GM21717 (cell line): ENCODE measurements at regions not wholly inside any gene's neighbourhood (a gene's known extent, or its start where the extent isn't known, plus 50 kb on each side); places are given as distances from the start of the nearest gene placed in this dataset.

Source experiments
- ATAC-seq: cut with Tn5 transposase; IDR thresholded peaks from one replicate; pipeline ENCODE4 v1.9.1; 2021; ENCODE audit warnings: mild to moderate bottlenecking, moderate library complexity; ENCODE audit not compliant: unreplicated experiment

DNA sequence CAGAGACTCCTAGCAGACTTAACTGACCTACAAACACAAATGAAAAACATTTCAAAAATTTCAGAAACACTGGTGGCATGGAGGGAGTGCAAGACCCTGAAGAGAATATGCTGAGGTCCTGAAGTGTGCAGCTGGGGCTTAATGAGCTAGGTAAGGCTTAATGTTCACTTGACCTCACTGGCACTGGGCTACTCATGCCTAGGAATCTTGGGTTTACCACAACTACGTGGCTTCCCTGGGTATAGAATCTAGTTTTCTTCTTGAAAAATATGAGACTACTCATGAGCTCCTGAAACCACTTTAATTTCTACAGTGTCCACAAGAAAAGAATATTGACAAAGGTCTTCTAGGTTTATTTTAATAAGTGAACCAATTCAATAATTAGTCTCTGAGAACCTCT is 139.8 kb downstream of the HNMT start:
- ATAC-seq, result no peak

DNA sequence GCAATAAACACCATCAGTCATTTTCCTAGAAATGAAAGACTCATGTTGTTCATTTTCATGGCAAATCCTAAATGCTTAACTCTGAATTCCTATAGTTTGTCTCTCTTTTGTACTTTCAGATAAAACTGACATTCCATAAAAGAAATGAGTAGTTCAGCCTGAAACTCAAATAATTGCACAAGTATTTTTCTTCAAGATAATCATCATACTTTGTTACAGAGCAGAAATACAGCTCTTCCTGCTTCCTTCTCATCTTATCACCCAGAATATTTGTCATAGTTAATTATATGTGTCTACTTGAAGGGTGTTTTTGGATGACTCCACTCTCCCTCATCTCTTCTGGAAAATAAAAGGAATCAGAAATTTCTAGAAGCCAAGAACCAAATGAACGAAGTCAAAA is 141.1 kb downstream of the HNMT start:
- ATAC-seq, result no peak

DNA sequence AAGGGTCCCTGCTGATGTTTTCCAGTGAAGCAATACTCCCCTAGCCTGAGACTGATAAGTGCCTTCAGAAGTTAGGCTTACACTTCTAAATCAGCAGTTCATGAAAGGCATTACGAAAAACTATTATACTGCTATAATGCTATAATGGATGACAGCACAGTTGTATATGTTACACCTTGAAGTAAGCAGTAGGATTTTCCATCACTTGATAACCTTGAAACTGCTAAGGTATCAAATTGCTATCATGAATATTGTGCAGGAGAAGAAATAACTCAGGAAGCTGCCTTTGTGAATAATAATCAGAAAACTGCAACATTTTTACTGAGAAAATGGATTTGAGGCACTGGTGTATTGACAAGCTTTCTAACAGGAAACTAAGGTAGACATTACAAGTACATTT is 142.3 kb downstream of the HNMT start:
- no peak for ATAC-seq

- ATAC-seq, result no peak
Observed at GRCh38 chr2:138107288-138107687, 143.0 kb downstream of the HNMT start.

DNA sequence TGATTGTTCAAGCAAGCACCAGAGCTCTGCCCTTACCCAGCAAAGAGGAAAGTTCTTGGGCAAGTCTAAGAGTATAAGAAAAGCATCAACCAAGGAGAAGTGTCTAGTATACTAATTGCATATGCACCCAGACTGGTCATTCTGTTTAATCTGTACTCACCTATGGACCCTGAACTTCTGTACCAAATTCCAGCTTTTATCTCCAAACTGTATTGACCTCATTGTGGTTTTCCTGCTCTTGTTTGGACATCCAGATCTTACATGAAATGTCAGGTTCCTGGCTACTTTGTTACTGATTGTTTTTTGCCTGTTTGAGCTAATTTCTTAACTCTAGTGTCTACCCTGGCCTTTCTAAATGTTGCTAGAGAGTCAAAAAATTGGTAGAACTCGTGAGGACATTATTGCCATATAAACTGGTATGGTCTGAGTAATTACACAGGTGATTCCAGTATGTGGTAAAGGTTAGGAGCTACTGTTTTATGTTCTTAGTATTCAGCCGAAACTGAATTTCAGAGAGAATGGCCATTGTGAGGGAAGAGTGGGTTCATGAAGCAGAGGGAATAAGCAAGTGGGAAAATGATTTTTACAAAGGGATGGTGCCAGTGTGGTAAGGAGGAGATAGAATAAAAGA is 146.3 kb downstream of the HNMT start:
- no peak for ATAC-seq

DNA sequence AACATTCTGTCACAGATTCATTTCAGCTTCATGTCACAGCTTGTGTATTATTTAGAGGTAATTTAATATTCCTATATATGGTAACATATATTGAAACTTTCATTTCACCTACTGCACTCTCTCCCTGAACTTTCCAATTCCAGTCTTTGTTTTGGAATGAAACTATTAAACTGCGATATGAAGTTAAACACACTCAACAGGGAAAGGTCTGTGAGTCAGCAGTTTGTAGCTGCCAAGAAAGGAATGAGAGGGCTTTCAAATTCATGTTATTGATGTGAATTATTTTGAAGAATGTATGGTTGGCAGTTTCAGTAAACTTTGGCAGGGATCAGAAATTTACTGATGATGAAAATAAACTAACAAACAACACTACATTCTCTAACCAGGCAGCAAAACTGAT is 148.3 kb downstream of the HNMT start:
- ATAC-seq, result no peak

GRCh38 chr2:138113871-138114525 is 149.7 kb downstream of the HNMT start:
- ATAC-seq, result no peak

DNA sequence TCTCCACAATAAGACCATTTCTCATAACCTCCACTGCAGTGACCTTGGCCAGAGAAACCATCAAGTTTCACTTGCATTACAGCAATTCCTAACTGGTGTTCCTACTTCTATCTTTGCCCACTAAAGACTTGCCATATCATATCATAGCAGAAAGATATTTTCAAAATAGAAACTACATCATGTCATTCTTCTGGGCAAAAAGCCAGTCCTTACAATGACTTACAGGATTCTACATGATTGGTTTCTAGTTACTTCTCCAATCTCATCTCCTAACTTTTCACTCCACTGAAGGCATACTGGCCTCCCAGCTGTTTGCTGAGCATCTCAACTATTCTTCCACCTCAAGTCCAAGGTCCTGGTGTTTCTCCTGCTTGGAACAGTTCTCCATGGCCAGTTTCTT is 151.4 kb downstream of the HNMT start:
- ATAC-seq, result no peak

- ATAC-seq, result no peak
Observed at GRCh38 chr2:138116456-138116855, 152.2 kb downstream of the HNMT start.

- ATAC-seq, result no peak
Observed at GRCh38 chr2:138121666-138122661, 157.7 kb downstream of the HNMT start.

GRCh38 chr2:138122891-138123290 is 158.6 kb downstream of the HNMT start:
- ATAC-seq, result no peak

DNA sequence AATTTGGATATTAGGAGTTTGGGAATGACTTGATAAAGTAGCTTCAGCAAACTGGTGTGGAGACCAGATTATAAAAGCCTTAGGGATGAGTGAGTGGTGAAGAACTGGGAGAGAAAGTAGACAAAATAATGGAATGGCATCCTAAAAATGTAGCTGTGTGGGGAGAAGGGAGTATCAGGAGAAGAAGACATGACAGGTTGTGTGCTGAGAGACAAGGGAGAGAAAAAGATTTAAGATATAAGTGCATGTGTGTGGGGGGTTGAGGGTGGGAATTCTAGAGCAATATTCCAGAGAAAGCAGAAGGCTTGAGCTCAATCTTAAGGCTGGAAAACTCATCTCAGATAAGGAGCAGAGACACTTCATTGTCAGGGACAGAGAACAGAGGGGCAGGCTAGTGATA is 159.5 kb downstream of the HNMT start:
- ATAC-seq, result no peak

DNA sequence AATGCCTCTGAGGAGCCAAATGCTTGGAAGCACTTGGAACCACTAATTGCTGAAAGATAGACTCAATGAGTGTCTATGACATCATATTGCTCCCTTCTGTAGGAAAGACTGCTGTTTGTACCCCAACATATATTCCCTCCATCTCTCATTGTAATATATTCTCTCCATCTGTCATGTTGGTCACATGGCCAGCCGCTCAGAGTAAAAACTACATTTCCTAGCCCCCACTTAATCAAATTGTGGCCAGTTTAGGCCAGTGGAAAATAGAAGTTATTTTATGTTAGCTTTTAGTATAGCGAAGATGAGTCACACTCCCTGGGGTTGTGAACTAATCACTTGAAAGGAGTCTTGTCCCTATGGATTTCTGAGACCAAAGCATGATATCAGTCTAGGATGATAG is 160.2 kb downstream of the HNMT start:
- no peak for ATAC-seq

GRCh38 chr2:138125306-138126288 is 161.3 kb downstream of the HNMT start:
- ATAC-seq, result no peak

- ATAC-seq, result no peak
Observed at GRCh38 chr2:138132108-138132507, 167.8 kb downstream of the HNMT start.

- no peak for ATAC-seq
Observed at GRCh38 chr2:138137949-138138348, 173.7 kb downstream of the HNMT start.

GRCh38 chr2:138147796-138148195 is 183.5 kb downstream of the HNMT start:
- ATAC-seq, result no peak

DNA sequence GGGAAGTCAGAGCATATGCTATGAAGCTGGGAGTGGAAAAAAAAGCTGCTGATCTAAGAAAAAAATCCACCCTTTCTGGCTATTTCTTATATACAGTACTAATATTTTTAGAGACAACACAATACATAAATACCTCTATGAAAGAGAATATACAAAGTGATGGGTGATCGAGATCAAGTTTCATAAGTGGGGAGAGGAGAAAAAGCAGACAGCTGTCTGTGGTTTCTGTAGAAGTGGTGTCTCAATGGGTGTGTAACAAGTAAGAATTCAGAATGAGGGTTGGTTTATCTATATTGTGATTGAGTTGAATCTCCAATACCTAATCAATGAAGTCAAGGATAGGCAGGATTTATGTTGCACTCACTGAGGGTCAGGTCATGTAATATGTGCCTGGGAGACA is 191.0 kb downstream of the HNMT start:
- no peak for ATAC-seq

- no peak for ATAC-seq
Observed at GRCh38 chr2:138157372-138157771, 193.1 kb downstream of the HNMT start.

DNA sequence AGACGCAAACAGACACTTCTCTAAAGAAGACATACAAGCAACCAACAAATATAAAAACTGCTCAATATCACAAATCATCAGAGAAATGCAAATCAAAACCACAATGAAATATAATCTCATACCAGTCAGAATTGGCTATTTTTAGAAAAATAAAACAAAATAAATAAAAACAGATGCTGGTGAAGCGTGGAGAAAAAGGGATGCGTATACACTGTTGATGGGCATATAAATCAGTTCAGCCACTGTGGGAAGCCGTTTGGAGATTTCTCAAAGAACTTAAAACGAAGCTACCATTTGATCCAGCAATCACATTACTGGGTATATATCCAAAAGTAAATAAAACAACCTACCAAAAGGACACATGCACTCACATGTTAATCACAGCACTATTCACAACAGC is 206.2 kb downstream of the HNMT start:
- ATAC-seq, result no peak

- no peak for ATAC-seq
Observed at GRCh38 chr2:138171244-138171643, 207.0 kb downstream of the HNMT start.
